ENCODE measurements at regions not wholly inside any gene's neighbourhood (a gene's known extent, or its start where the extent isn't known, plus 50 kb on each side); places are given as distances from the start of the nearest gene placed in this dataset.

GRCh38 chr5:124663101-124663506, 83.3 kb downstream of the ZNF608 start:
- Mint-ChIP-seq H3K4me3 (ENCODE audit: low read depth, unreplicated experiment) (no peak overlapping the region), H3K27ac (ENCODE audit: unreplicated experiment) (peak overlapping the region; percentile 98), H3K4me1 (ENCODE audit: low read depth, unreplicated experiment) (peaks cover 52% of the 10 kb centered on the region), H3K27me3 (ENCODE audit: unreplicated experiment) (no peaks in the 10 kb centered on the region), H3K36me3 (ENCODE audit: insufficient read depth, unreplicated experiment) (peaks cover 11% of the 10 kb centered on the region), H3K9me3 (ENCODE audit: low read depth, unreplicated experiment) (no peaks in the 10 kb centered on the region)
- intact Hi-C loops (cut with micrococcal nuclease; ENCODE audit: unreplicated experiment) = loop anchor here (5.0 to 10.0 kb wide), 7 partner anchors 81 to 822 kb away; no protein-coding TSS in a partner anchor
- TF ChIP-seq CTCF (IDR thresholded peaks at IDR 0.05; ENCODE audit: unreplicated experiment) = no peak
- BruUV-seq (replicated peaks) = no TSS peak
- CTCF ChIA-PET = no interaction called here
- DNase-seq = peak; percentile 21

- intact Hi-C loops (cut with micrococcal nuclease; ENCODE audit: unreplicated experiment) = loop anchor here (5.0 to 10.0 kb wide), 7 partner anchors 80 to 823 kb away; no protein-coding TSS in a partner anchor
- Mint-ChIP-seq H3K27me3 (ENCODE audit: unreplicated experiment) (no peaks in the 10 kb centered on the region), H3K36me3 (ENCODE audit: insufficient read depth, unreplicated experiment) (peaks cover 11% of the 10 kb centered on the region), H3K27ac (ENCODE audit: unreplicated experiment) (peak overlapping the region; percentile 98), H3K4me3 (ENCODE audit: low read depth, unreplicated experiment) (peak overlapping the region; percentile 69), H3K9me3 (ENCODE audit: low read depth, unreplicated experiment) (no peaks in the 10 kb centered on the region), H3K4me1 (ENCODE audit: low read depth, unreplicated experiment) (peaks cover 58% of the 10 kb centered on the region)
- no TSS peak for BruUV-seq (replicated peaks)
- CTCF ChIA-PET = no interaction called here
- no peak for TF ChIP-seq CTCF (IDR thresholded peaks at IDR 0.05; ENCODE audit: unreplicated experiment)
- peak; percentile 63 for DNase-seq
Measured at GRCh38 chr5:124662181-124662781, 84.2 kb downstream of the ZNF608 start.

- TF ChIP-seq CTCF (IDR thresholded peaks at IDR 0.05; ENCODE audit: unreplicated experiment) = no peak
- peak overlapping the region; percentile 98 for H3K27ac Mint-ChIP-seq (ENCODE audit: unreplicated experiment)
- peaks cover 58% of the 10 kb centered on the region for H3K4me1 Mint-ChIP-seq (ENCODE audit: low read depth, unreplicated experiment)
- no peaks in the 10 kb centered on the region for H3K27me3 Mint-ChIP-seq (ENCODE audit: unreplicated experiment)
- peaks cover 11% of the 10 kb centered on the region for H3K36me3 Mint-ChIP-seq (ENCODE audit: insufficient read depth, unreplicated experiment)
- H3K4me3 Mint-ChIP-seq (ENCODE audit: low read depth, unreplicated experiment) = peak overlapping the region; percentile 69
- peak; percentile 78 for DNase-seq
- BruUV-seq (replicated peaks) = no TSS peak
- intact Hi-C loops (cut with micrococcal nuclease; ENCODE audit: unreplicated experiment) = loop anchor here (1.0 to 10.0 kb wide), 10 partner anchors 63 to 823 kb away; no protein-coding TSS in a partner anchor
- no peaks in the 10 kb centered on the region for H3K9me3 Mint-ChIP-seq (ENCODE audit: low read depth, unreplicated experiment)
- CTCF ChIA-PET = interaction anchor here (0.5 to 1.8 kb wide), 15 partner anchors 9 to 906 kb away, joined by 3 to 7 read pairs (median 4); no protein-coding TSS in a partner anchor
Measured at GRCh38 chr5:124661317-124662141, 84.9 kb downstream of the ZNF608 start.

- peak; percentile 72 for DNase-seq
- Mint-ChIP-seq H3K27me3 (ENCODE audit: unreplicated experiment) (no peaks in the 10 kb centered on the region), H3K4me1 (ENCODE audit: low read depth, unreplicated experiment) (peaks cover 58% of the 10 kb centered on the region), H3K36me3 (ENCODE audit: insufficient read depth, unreplicated experiment) (peaks cover 11% of the 10 kb centered on the region), H3K9me3 (ENCODE audit: low read depth, unreplicated experiment) (no peaks in the 10 kb centered on the region), H3K27ac (ENCODE audit: unreplicated experiment) (peak overlapping the region; percentile 98), H3K4me3 (ENCODE audit: low read depth, unreplicated experiment) (peak overlapping the region; percentile 69)
- CTCF ChIA-PET = interaction anchor here (0.8 to 1.8 kb wide), 10 partner anchors 8 to 603 kb away, joined by 3 to 7 read pairs (median 4); no protein-coding TSS in a partner anchor
- intact Hi-C loops (cut with micrococcal nuclease; ENCODE audit: unreplicated experiment) = loop anchor here (1.0 to 10.0 kb wide), 10 partner anchors 62 to 824 kb away; no protein-coding TSS in a partner anchor
- BruUV-seq (replicated peaks) = no TSS peak
- TF ChIP-seq CTCF (IDR thresholded peaks at IDR 0.05; ENCODE audit: unreplicated experiment) = no peak
Measured at GRCh38 chr5:124660229-124661093, 86.0 kb downstream of the ZNF608 start.
